ENCODE measurements at regions not wholly inside any gene's neighbourhood (a gene's known extent, or its start where the extent isn't known, plus 50 kb on each side); places are given as distances from the start of the nearest gene placed in this dataset.

DNA sequence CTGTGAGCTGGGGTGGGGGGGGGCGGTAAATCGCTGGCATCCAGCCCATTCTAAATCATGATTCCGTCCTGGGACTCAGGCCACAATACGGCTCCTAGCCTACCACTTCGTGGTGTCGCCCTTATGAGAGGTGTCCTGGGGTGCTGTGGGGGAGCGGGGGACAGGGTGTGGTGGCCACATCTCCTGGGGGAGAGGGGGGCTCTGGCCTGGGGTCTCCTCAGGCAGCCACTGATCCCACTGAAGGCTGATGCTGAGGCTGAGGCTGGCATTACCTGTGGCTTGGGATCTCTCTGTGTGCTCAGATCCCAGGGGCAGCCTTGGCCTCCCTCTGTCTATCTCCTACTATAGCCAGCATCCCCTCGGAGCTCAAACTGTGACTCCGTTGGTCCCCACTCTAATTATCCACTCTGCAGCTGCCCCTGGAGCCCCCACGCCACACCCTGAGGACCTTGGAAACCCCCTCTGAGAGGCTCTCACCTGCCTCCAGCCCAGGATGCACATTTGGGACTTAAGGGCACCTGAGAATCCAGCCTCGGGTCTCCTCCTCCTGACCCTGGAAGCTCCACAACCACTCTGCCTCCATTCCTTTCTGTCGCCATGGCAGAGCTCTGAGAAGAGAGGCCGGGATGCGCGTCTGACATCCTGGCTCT, 249.3 kb upstream of the TCERG1L start:
- in situ Hi-C loops (cut with HindIII; ENCODE audit: low pct_unique_long_range_greater_than_20kb, low sequenced_read_pairs) = no loop called here
- no peak for DNase-seq (ENCODE audit: low read depth, low spot score)

DNA sequence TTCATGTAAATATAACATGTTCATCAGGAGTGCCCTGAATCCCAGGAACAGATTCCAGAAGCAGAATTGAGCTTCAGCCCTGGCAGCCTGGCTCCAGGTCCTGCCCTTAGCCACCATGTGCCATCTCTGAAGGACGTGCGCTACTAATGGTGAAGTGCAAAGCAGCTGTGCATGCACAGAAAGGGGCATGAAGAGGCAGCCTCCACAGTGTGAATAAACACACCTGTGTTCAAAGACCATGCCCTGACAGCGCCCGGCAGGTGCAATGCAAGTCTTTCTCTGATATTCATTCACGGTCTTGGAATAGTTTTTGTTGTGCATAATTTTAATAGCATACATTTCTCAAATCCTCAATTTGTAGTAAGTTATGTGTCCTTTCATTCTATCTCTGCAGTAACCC, 250.4 kb upstream of the TCERG1L start:
- DNase-seq (ENCODE audit: low read depth, low spot score) = no peak
- in situ Hi-C loops (cut with HindIII; ENCODE audit: low pct_unique_long_range_greater_than_20kb, low sequenced_read_pairs) = no loop called here

DNA sequence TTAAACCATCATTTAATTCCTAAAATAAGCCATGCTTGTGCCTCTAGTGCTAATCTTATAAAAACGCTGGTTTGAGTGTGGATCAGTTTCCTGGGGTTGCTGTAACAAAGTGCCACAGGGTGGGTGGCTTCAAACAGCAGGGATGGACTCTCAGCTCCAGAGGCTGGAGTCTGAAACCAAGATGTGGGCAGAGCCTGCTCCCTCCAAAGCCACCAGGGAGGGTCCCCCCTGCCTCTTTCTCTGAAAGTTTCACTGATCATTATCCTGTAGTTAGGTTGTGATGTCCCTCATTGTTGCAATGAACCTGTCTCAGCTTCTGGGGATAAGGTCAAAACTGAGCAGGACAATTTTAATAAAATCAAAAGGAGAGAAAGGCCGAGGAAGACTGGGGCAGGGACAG, 251.9 kb upstream of the TCERG1L start:
- in situ Hi-C loops (cut with HindIII; ENCODE audit: low pct_unique_long_range_greater_than_20kb, low sequenced_read_pairs) = no loop called here
- DNase-seq (ENCODE audit: low read depth, low spot score) = no peak

DNA sequence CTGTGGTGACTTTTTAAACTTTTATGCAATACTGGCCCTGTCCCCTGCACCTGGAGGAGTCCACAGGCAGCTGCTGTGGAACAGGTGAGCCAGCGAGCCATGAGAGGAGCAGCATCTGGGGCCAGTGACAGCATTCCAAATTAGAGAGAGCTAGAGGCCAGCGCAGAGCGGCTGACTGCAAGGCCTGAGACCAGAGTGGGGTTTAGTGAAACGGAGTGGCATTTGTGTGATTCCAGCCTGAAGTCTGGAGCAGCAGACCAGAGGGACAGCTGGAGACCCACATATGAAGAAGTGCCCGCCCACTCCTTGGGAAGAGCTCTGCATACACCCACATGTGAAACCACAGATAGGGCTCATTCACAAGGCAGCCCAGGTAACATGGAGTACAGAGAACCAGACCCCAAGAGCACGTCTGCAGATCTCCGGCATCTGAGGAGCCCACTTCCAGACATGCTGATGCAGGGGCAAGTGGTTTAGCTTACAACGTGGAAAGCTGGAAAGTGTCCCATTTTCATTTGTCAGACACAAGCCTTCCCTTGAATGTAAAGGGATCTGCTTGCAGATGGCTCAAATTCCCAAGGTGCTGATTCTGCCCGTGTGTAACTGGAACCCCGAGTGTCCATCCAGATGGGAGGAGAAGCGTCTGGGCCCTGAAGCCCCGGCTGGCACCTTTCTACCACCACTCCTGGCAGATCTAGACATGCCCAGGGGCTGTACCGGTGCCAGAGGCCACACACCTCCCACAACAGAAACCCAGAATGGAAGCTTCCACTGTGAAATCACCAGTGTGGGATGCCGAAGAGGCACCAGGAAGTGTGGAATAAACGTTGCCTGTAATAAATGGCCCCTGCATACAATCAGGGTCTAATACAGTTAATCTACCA, 256.0 kb upstream of the TCERG1L start:
- no peak for DNase-seq (ENCODE audit: low read depth, low spot score)
- in situ Hi-C loops (cut with HindIII; ENCODE audit: low pct_unique_long_range_greater_than_20kb, low sequenced_read_pairs) = no loop called here

DNA sequence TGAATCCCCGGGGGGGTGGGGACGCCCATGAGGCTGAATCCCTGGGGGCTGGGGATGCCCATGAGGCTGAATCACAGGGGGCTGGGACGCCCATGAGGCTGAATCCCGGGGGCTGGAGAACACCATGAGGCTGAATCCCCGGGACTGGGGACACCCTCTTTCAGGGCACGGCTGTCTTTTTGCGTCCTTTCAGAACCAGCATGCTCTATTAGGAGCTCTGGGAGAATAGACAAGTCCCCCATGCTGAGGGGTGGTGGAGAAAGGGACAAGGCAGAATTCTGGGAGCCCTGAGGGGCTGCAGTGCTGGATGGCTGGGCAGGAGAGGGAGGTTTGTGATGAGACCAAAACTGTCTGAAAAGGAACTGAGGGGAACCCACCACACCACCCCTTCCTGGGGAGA, 257.3 kb upstream of the TCERG1L start:
- in situ Hi-C loops (cut with HindIII; ENCODE audit: low pct_unique_long_range_greater_than_20kb, low sequenced_read_pairs) = no loop called here
- no peak for DNase-seq (ENCODE audit: low read depth, low spot score)

DNA sequence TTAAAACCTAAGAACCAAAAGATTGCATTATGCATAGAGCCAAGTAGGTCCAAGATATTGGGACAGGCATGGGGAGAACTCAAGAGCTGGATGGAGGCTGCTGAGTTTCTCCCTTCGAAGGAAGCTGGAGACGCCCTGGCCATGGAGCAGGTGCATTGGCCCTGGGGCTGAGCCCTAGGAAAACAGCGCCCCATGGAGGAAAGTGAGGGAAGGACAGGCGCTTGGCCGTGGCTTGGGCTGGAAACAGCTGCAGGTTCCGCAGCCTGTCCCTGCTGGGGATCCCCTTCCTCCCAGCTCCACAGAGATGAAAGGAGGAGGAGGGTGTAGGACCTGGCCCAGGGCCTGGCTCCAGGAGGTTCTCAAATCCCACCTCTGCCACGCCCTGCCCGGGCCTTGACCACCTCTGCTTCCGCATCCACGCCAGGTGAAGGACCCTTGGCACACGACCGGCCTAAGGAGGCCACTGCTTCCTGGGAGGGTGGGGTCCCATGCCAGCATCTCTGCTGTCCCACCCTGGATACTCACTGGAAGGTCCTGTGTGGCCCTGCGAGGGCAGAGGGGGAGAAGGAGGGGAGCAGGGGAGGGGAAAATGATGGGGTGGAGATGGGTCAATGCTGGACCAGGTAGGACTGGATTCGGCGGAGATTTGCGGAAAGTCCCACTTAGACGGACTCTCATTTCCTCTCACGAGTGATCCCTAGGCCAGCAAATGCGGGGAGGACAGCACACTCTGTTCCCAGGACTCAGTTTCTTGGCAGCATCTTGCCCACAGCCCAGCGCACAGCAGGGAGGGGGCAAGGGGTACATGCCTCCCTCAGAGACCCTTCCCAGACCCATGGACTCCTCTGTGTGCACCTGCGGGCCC, 258.6 kb upstream of the TCERG1L start:
- DNase-seq (ENCODE audit: low read depth, low spot score) = peak; percentile 22
- in situ Hi-C loops (cut with HindIII; ENCODE audit: low pct_unique_long_range_greater_than_20kb, low sequenced_read_pairs) = no loop called here

DNA sequence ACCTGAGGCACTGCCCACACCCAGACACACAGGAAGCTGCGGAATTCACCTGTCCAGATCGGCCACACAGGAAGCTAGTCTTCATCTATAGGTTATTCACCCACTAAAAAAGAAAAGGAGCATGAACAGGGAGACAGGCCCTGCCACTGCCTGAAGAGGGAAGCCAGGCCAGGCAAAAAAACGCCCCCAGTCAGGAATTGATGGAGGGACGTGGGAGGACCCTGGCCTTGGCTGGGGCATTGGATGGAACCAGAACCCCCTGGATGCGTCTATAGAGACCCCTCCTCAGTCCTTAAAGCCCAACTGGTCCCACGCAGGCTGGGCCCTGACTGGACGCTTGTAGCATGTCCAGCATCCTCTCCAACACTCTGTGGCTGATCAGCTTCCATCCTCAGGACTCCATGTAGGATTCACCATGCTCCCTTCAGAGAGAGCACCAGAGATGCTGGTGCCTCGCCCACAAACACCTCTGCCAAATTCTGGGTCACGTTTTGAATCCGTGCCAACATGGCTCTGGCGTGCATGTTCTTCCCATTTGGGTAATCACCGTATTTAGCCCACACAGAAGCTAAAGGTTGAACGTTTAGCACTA, 259.3 kb upstream of the TCERG1L start:
- no peak for DNase-seq (ENCODE audit: low read depth, low spot score)
- in situ Hi-C loops (cut with HindIII; ENCODE audit: low pct_unique_long_range_greater_than_20kb, low sequenced_read_pairs) = no loop called here

DNA sequence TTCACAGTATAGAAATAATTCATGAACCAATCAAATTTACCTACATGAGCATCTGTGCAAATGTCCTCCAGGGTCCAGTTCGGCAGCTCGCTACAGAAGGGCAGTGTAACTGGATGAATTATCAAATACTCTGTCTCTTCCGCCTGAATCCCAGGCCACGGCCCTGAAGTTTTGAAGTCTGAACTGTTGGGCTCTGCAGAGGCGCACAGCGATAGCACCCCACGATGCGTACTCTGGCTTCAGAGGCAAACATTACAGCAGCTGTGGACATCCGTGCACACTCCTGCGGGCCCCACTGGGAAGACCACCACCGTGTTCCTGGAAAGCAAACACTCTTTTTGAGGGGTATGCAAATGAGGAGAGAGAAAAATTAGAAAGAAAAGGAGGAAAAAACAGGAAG, 259.8 kb upstream of the TCERG1L start:
- in situ Hi-C loops (cut with HindIII; ENCODE audit: low pct_unique_long_range_greater_than_20kb, low sequenced_read_pairs) = no loop called here
- no peak for DNase-seq (ENCODE audit: low read depth, low spot score)

DNA sequence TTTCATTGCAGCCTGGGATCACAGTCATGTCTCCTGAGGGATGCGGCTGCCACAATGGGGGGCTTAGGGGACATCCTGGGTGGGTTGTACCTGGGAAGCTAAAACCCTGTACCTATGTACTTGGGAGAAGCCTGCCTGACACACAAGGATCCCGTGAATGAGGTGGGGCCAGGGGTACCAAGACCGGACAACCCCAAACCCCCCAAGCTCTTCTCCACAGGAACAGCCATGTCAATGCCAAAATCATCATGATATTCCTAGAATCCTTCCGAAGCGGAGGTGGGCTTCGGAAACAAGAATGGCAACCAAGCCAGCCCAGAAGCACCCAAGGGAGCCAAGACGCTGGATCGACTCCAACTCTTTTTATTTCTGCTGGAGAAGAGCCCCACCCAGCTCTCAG, 260.3 kb upstream of the TCERG1L start:
- in situ Hi-C loops (cut with HindIII; ENCODE audit: low pct_unique_long_range_greater_than_20kb, low sequenced_read_pairs) = no loop called here
- no peak for DNase-seq (ENCODE audit: low read depth, low spot score)

DNA sequence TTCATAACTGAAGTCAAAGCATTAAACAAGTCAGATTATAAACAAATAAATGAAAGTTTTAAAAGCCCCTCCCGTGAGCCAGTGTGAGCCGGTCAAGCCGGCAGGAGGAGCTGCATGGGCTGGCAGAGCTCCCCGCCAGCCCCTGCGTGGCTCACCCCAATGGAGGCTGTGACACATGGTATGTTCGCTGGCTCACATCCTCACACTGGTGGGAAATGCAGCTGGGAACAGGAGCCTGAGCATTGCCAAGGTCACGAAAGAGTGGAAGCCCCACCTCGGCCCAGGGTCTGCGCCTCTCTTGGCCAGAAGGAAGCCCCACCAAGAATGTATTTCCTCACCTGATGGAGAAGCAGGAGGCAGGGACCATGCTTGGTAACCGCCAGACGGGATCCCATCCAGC, 261.7 kb upstream of the TCERG1L start:
- in situ Hi-C loops (cut with HindIII; ENCODE audit: low pct_unique_long_range_greater_than_20kb, low sequenced_read_pairs) = no loop called here
- no peak for DNase-seq (ENCODE audit: low read depth, low spot score)

DNA sequence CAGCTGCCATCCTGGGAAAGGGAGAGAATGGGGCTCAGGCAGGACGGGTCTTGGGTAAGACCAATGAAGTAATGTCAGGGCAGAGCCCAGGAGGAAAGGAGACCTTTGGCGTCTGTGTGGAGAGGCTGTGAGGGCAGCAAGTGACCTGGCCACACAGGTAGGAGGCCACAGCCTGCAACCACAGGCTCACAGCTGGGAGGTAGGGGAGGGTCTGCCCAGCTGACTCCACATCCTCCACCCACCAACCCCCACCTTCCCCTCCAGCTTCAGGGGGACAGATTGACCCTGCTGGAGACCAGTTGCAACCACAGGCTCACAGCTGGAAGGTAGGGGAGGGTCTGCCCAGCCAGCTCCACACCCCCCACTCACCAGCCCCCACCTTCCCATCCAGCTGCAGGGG, 262.2 kb upstream of the TCERG1L start:
- in situ Hi-C loops (cut with HindIII; ENCODE audit: low pct_unique_long_range_greater_than_20kb, low sequenced_read_pairs) = no loop called here
- DNase-seq (ENCODE audit: low read depth, low spot score) = no peak

DNA sequence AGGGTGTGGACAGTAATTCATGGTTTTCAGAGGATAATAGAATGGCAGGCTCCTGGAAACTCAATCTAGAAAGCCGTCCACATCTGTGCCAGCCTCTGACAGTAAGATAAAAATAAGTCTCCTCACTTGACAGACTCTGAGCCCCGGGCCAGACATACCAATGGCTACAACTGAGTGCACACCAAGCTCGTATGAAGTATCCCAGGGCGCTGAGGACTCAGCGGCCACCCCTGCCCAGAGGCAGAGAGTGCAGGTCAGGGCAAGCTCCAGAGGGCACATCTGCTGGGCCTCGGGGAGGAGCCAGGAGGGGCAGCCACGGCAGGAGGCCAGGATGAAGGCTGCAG, 262.8 kb upstream of the TCERG1L start:
- in situ Hi-C loops (cut with HindIII; ENCODE audit: low pct_unique_long_range_greater_than_20kb, low sequenced_read_pairs) = no loop called here
- DNase-seq (ENCODE audit: low read depth, low spot score) = no peak

DNA sequence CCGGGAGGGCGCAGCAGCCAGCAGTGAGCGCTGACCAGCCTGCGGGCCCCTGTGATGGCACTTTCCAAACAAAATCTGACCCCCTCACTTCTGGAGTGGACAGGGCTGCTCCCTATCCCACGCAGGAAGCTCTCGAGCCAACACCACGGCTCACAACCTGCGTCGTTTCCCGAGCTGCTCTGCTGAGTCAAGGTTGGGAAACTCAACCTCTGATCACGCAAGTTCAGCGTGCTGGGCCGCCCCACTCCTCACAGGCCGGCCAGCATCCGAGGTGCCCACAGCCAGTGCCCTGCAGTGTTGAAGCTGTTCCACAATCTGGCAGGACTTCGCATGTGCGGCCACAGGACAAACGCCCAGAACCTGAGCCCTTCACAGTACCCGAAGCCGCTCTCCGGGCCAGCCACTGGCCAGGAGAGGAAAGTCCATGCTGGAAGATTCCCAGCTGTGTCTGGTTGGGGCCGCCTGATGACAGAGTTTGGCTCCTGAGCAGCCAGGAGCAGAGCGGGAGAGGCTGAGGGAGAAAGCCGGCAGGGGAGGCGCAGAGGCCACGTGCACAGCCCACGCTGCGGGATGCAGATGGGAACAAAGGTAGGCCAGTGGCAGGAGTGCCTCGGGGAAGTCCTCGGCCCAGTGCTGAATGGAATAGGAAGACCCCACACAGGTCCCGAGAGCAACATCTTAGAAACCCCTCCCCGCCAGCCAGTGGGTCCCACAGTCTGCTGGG, 263.3 kb upstream of the TCERG1L start:
- no peak for DNase-seq (ENCODE audit: low read depth, low spot score)
- in situ Hi-C loops (cut with HindIII; ENCODE audit: low pct_unique_long_range_greater_than_20kb, low sequenced_read_pairs) = no loop called here

DNA sequence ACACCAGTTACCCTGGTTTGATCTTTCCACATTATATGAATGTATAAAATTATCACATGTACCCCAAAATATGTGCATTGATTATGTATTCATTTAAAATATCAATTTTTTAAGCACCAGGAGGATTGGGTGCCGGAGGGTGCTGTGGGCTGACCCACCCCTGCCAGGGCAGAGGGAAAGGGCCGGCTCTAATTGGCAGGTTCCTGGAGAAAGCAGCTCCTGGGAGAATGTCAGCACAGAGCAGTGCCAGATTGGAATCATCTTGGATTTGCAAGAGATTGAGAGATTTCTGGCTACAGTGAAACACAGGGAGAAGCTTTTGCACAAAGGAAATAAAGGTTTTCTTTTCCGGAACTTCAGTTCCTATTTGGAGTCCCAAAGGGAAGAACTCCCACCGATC, 264.4 kb upstream of the TCERG1L start:
- in situ Hi-C loops (cut with HindIII; ENCODE audit: low pct_unique_long_range_greater_than_20kb, low sequenced_read_pairs) = no loop called here
- no peak for DNase-seq (ENCODE audit: low read depth, low spot score)

DNA sequence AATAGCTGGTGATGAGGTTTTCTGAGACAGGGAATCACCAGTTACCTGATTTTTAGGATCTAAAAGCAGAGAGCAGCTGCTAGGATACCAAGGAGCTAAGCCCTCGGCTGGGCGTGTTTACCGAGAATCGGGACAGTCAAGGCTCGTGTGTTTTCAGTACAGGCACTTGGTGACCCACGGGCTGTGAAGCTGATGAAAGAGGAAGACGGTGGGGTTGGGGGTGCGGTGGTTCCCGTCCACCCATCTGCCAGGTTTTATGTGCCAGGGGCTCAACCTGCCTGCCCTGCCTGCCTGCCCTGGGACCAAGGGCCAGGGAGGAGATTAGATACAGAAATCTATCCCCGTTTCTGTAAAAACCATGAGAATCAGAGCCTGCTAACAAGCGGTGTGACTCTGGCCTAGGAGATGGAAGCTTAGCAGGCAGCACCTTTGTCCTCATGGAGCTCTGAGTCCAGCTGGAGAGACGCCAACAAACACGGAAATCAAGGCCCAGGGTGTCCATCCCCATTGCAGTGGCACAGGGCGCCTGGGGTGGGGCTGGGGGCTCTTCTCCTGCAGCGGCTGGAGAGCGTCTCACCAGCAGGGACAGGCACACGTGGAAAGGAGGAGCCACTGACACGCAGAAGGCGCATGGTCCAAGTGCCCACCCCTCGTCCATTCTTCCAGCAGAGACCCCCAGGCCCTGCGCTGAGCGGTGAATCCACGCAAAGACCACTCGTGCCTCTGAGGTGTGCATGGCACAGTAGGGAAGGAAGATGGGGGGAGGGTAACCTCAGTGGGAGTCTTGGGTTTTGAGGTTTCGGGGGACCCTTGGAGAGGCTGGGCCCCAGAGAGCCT, 265.0 kb upstream of the TCERG1L start:
- DNase-seq (ENCODE audit: low read depth, low spot score) = no peak
- in situ Hi-C loops (cut with HindIII; ENCODE audit: low pct_unique_long_range_greater_than_20kb, low sequenced_read_pairs) = no loop called here

DNA sequence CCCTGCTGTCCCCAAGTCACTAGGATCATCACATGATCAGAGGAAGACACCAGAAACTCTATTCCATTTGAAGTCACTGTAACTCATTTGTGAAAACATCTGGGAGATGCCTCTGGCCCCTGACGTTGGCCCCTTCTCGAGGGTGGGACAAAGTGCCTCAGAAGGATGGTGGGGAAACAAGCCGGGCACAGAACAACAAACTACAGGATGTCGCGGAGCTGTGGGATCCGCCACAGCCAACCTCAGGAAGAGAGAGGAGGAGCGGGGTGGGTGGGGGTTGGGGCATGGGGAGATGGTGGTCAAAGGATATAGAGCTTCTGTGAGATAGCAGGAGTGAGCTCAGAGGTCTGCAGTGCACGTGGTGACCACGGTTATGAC, 265.6 kb upstream of the TCERG1L start:
- in situ Hi-C loops (cut with HindIII; ENCODE audit: low pct_unique_long_range_greater_than_20kb, low sequenced_read_pairs) = no loop called here
- DNase-seq (ENCODE audit: low read depth, low spot score) = no peak
